GM23338 (cell line): ENCODE measurements at regions not wholly inside any gene's neighbourhood (a gene's known extent, or its start where the extent isn't known, plus 50 kb on each side); places are given as distances from the start of the nearest gene placed in this dataset.
A peak's percentile ranks its signal among the peaks of the same experiment; 100 is the strongest.

Experiments used
- ATAC-seq: fragments of 200-7000 bp; cut with Tn5 transposase; 3 replicates; pipeline ENCODE4 v1.9.1; 2020
- DNase-seq: peaks from one replicate; pipeline ENCODE4 v3.0.0-alpha.2; 2015; ENCODE audit warnings: low spot score
- H2AFZ ChIP-seq: fragments of 200-600 bp; sonication (generic); 2 replicates; pipeline ENCODE4 v1.8.0; 2016; ENCODE audit warnings: antibody characterized with exemption, mild to moderate bottlenecking, moderate library complexity
- H3F3A ChIP-seq: fragments of 200-600 bp; sonication (generic); replicated peaks from 2 replicates; pipeline ENCODE4 v1.8.0; 2017; ENCODE audit warnings: antibody characterized with exemption, mixed run types, low read depth
- H3K27ac ChIP-seq: fragments of 200-600 bp; sonication (generic); 2 replicates; pipeline ENCODE4 v1.6.1; 2016; ENCODE audit warnings: low read depth
- H3K27me3 ChIP-seq: fragments of 200-600 bp; sonication (generic); 2 replicates; pipeline ENCODE4 v1.8.0; 2016; ENCODE audit warnings: mild to moderate bottlenecking, mixed run types, moderate library complexity; ENCODE audit not compliant: insufficient read depth
- H3K36me3 ChIP-seq: fragments of 200-600 bp; sonication (generic); 2 replicates; pipeline ENCODE4 v1.8.0; 2016; ENCODE audit warnings: mild to moderate bottlenecking; ENCODE audit not compliant: insufficient read depth
- H3K4me1 ChIP-seq: fragments of 200-600 bp; sonication (generic); 2 replicates; pipeline ENCODE4 v1.8.0; 2016; ENCODE audit warnings: mild to moderate bottlenecking, moderate library complexity; ENCODE audit not compliant: insufficient read depth
- H3K4me2 ChIP-seq: fragments of 200-600 bp; sonication (generic); 2 replicates; pipeline ENCODE4 v1.7.1; 2017; ENCODE audit warnings: mixed run types
- H3K4me3 ChIP-seq: fragments of 200-600 bp; sonication (generic); 2 replicates; pipeline ENCODE4 v1.6.1; 2016; ENCODE audit warnings: mixed run types
- H3K79me2 ChIP-seq: fragments of 200-600 bp; sonication (generic); replicated peaks from 2 replicates; pipeline ENCODE4 v1.8.0; 2017; ENCODE audit warnings: mild to moderate bottlenecking; ENCODE audit not compliant: insufficient read depth
- H3K9me2 ChIP-seq: fragments of 200-600 bp; sonication (generic); 2 replicates; pipeline ENCODE4 v1.8.0; 2017; ENCODE audit not compliant: insufficient read depth
- H4K20me1 ChIP-seq: fragments of 200-600 bp; sonication (generic); replicated peaks from 2 replicates; pipeline ENCODE4 v1.8.0; 2017; ENCODE audit warnings: mild to moderate bottlenecking; ENCODE audit not compliant: insufficient read depth
- H3K27ac Mint-ChIP-seq: 2 replicates; pipeline ENCODE4 v1.8.0; 2020; ENCODE audit warnings: inconsistent platforms, mild to moderate bottlenecking, moderate library complexity, mixed read lengths
- H3K27me3 Mint-ChIP-seq: 3 replicates; pipeline ENCODE4 v1.8.0; 2022; ENCODE audit warnings: low read depth, mild to moderate bottlenecking, moderate library complexity, mixed read lengths, inconsistent platforms; ENCODE audit not compliant: insufficient read depth, poor library complexity
- H3K36me3 Mint-ChIP-seq: 3 replicates; pipeline ENCODE4 v1.8.0; 2021; ENCODE audit warnings: low read depth, mild to moderate bottlenecking, inconsistent platforms, moderate library complexity, mixed read lengths
- H3K4me1 Mint-ChIP-seq: 3 replicates; pipeline ENCODE4 v1.8.0; 2020; ENCODE audit warnings: mild to moderate bottlenecking, inconsistent platforms, mixed read lengths
- H3K4me3 Mint-ChIP-seq: 3 replicates; pipeline ENCODE4 v1.8.0; 2021; ENCODE audit warnings: moderate library complexity, mild to moderate bottlenecking, inconsistent platforms, mixed read lengths
- H3K9me3 Mint-ChIP-seq: 3 replicates; pipeline ENCODE4 v1.8.0; 2020; ENCODE audit warnings: moderate library complexity, mild to moderate bottlenecking, inconsistent platforms, mixed read lengths
- CREB1 ChIP-seq: fragments of 250-450 bp; sonication (Bioruptor Pico); IDR thresholded peaks from 2 replicates; pipeline ENCODE4 v1.5.0; 2020; ENCODE audit warnings: low read depth, mild to moderate bottlenecking, moderate library complexity
- CTCF ChIP-seq, 2 experiments: fragments of 200-600 bp in 1 of 2; sonication (generic) in 1 of 2; conservative IDR thresholded peaks; 2 replicates each; pipeline versions ENCODE4 v1.5.1 to v1.6.1; 2016 to 2017; ENCODE audit warnings: antibody characterized with exemption in 2 of 2, low read depth in 2 of 2, mild to moderate bottlenecking in 2 of 2, moderate library complexity in 1 of 2
- ETS1 ChIP-seq: IDR thresholded peaks from 2 replicates; pipeline ENCODE4 v1.6.1; 2016; ENCODE audit warnings: antibody characterized with exemption
- EZH2 ChIP-seq: fragments of 200-600 bp; sonication (generic); IDR thresholded peaks from one replicate; pipeline ENCODE4 v1.8.0; 2017; ENCODE audit warnings: antibody characterized with exemption, mild to moderate bottlenecking, low read depth; ENCODE audit not compliant: unreplicated experiment
- EZH2phosphoT487 ChIP-seq: fragments of 200-600 bp; sonication (generic); IDR thresholded peaks from one replicate; pipeline ENCODE4 v1.8.1; 2018; ENCODE audit warnings: antibody characterized with exemption; ENCODE audit not compliant: unreplicated experiment
- JUNB ChIP-seq: IDR thresholded peaks from one replicate; pipeline ENCODE4 v1.6.1; 2016; ENCODE audit warnings: antibody characterized with exemption; ENCODE audit not compliant: unreplicated experiment
- REST ChIP-seq: IDR thresholded peaks from one replicate; pipeline ENCODE4 v1.6.1; 2018; ENCODE audit warnings: antibody characterized with exemption; ENCODE audit not compliant: unreplicated experiment
- STAT1 ChIP-seq: IDR thresholded peaks from one replicate; pipeline ENCODE4 v1.6.1; 2016; ENCODE audit warnings: antibody characterized with exemption; ENCODE audit not compliant: unreplicated experiment
- ZNF114 ChIP-seq: fragments of 250-450 bp; sonication (Bioruptor Pico); IDR thresholded peaks from 2 replicates; pipeline ENCODE4 v1.5.0; 2020; ENCODE audit warnings: mild to moderate bottlenecking, moderate library complexity
- ZNF331 ChIP-seq: fragments of 250-450 bp; sonication (Bioruptor Pico); IDR thresholded peaks from 2 replicates; pipeline ENCODE4 v1.5.0; 2020; ENCODE audit warnings: low read depth, mild to moderate bottlenecking, moderate library complexity

- H3K4me1 ChIP-seq: no peaks in the 10 kb centered on the region
- no peak overlapping the region for H3K27ac ChIP-seq
- no peak overlapping the region for H3K4me3 Mint-ChIP-seq
- H2AFZ ChIP-seq: no peak overlapping the region
- no peaks in the 10 kb centered on the region for H3K4me1 Mint-ChIP-seq
- H3K27ac Mint-ChIP-seq: no peak overlapping the region
- H3K36me3 Mint-ChIP-seq: no peaks in the 10 kb centered on the region
- ATAC-seq (peak; percentile 67), DNase-seq (peak; percentile 76)
- no peak for TF ChIP-seq JUNB
- TF ChIP-seq REST: no peak
- TF ChIP-seq EZH2phosphoT487: no peak
- no peak for TF ChIP-seq ETS1
- peak; percentile 82 to 93 for TF ChIP-seq CTCF (conservative IDR thresholded peaks at IDR 0.05; ENCODE audit: low read depth in 2 of 2)
- no peak for TF ChIP-seq ZNF331
- no peak for TF ChIP-seq CREB1 (CRISPR knock-in tag)
- H3K27me3 Mint-ChIP-seq: no peaks in the 10 kb centered on the region
- H3K27me3 ChIP-seq: no peaks in the 10 kb centered on the region
- H3K4me2 ChIP-seq: no peak overlapping the region
- H3K9me2 ChIP-seq: 0 out of 2 replicates have a peak, but pooled peaks cover 3% of the 10 kb centered on the region
- no peaks in the 10 kb centered on the region for H4K20me1 ChIP-seq
- no peaks in the 10 kb centered on the region for H3K36me3 ChIP-seq
- H3K4me3 ChIP-seq: no peak overlapping the region
- H3F3A ChIP-seq: no peaks in the 10 kb centered on the region
- peaks cover 3% of the 10 kb centered on the region; the same call in 2 of the 3 replicates for H3K9me3 Mint-ChIP-seq
- no peaks in the 10 kb centered on the region for H3K79me2 ChIP-seq
Measured at GRCh38 chr1:105793536-105794146, 1262.8 kb upstream of the PRMT6 start.

- H3K27ac Mint-ChIP-seq: no peak overlapping the region
- DNase-seq (no peak), ATAC-seq (no peak)
- peaks cover 4% of the 10 kb centered on the region; the same call in 2 of the 3 replicates for H3K36me3 Mint-ChIP-seq
- no peaks in the 10 kb centered on the region for H4K20me1 ChIP-seq
- no peaks in the 10 kb centered on the region for H3K27me3 Mint-ChIP-seq
- 0 out of 2 replicates have a peak, but pooled peaks cover 3% of the 10 kb centered on the region for H3K9me2 ChIP-seq
- no peak overlapping the region for H3K27ac ChIP-seq
- H3K27me3 ChIP-seq: no peaks in the 10 kb centered on the region
- no peak overlapping the region for H2AFZ ChIP-seq
- H3K9me3 Mint-ChIP-seq: peaks cover 13% of the 10 kb centered on the region; the same call in 2 of the 3 replicates
- H3F3A ChIP-seq: no peaks in the 10 kb centered on the region
- no peaks in the 10 kb centered on the region for H3K36me3 ChIP-seq
- no peak overlapping the region for H3K4me2 ChIP-seq
- H3K4me1 Mint-ChIP-seq: no peaks in the 10 kb centered on the region
- H3K4me3 ChIP-seq: no peak overlapping the region
- no peaks in the 10 kb centered on the region for H3K4me1 ChIP-seq
- no peak overlapping the region for H3K4me3 Mint-ChIP-seq
- no peak for TF ChIP-seq EZH2
- no peak for TF ChIP-seq CREB1 (CRISPR knock-in tag)
- no peak for TF ChIP-seq ZNF114 (CRISPR knock-in tag)
- TF ChIP-seq ZNF331: no peak
- no peak for TF ChIP-seq STAT1
- TF ChIP-seq CTCF (conservative IDR thresholded peaks at IDR 0.05; ENCODE audit: low read depth in 2 of 2): no peak
- no peak for TF ChIP-seq REST
- no peaks in the 10 kb centered on the region for H3K79me2 ChIP-seq
Measured at GRCh38 chr1:105795741-105796140, 1260.7 kb upstream of the PRMT6 start.
